ENCODE measurements at regions not wholly inside any gene's neighbourhood (a gene's known extent, or its start where the extent isn't known, plus 50 kb on each side); places are given as distances from the start of the nearest gene placed in this dataset.
A peak's percentile ranks its signal among the peaks of the same experiment; 100 is the strongest.

GRCh38 chr12:115209230-115209629 is 525.3 kb upstream of the TBX3 start:
- POLR2A ChIA-PET = no interaction called here
- WGBS (ENCODE audit: low lambda C conversion rate) = 80% methylated on average over 8 of the region's 8 CpGs
- Histone ChIP-seq H3K27ac (ENCODE audit: low read depth in 2 of 2, low read length in 1 of 2) (peak overlapping the region in 1 of 2 experiments; percentile 34; a peak in 1 of 4 replicates), H2AFZ (ENCODE audit: low read depth) (no peak overlapping the region), H3K79me2 (ENCODE audit: insufficient read depth) (no peaks in the 10 kb centered on the region), H3K4me3 (ENCODE audit: low read depth in 2 of 2, low read length in 1 of 2) (no peak overlapping the region), H3F3A (replicated peaks; ENCODE audit: insufficient read depth) (no peaks in the 10 kb centered on the region), H3K4me2 (no peak overlapping the region), H3K27me3 (ENCODE audit: insufficient read depth) (no peaks in the 10 kb centered on the region), H3K9ac (no peak overlapping the region), H3K9me3 (no peaks in the 10 kb centered on the region), H3K4me1 (ENCODE audit: control insufficient read depth in 1 of 2, insufficient read depth in 2 of 2, low read depth in 1 of 2, low read length in 1 of 2) (peaks cover 0 to 17% of the 10 kb centered on the region in 2 experiments; a peak in 2 of 4 replicates), H4K20me1 (ENCODE audit: insufficient read depth) (no peaks in the 10 kb centered on the region), H3K36me3 (replicated peaks in 1 of 2; ENCODE audit: control insufficient read depth in 1 of 2, insufficient read depth in 2 of 2, low read length in 1 of 2) (no peaks in the 10 kb centered on the region), H3K9me2 (no peaks in the 10 kb centered on the region)
- DNase-seq = peak; percentile 12
- CTCF ChIA-PET = no interaction called here
- TF ChIP-seq NRF1 (IDR thresholded peaks at IDR 0.05; ENCODE audit: low read depth, low read length) (no peak), EP300 (IDR thresholded peaks at IDR 0.05; ENCODE audit: borderline replicate concordance in 1 of 2, low read depth in 1 of 2, low read length in 1 of 2) (peak in 1 of 2 experiments; percentile 62; a peak in 2 of 4 replicates), FOXJ3 (CRISPR knock-in tag; IDR thresholded peaks at IDR 0.05) (0 out of 2 replicates have a peak, but pooled peaks have one; percentile 33), TEAD4 (IDR thresholded peaks at IDR 0.05; ENCODE audit: borderline replicate concordance, insufficient read depth) (no peak), POLR2AphosphoS5 (IDR thresholded peaks at IDR 0.05; ENCODE audit: low read depth, low read length) (no peak)
- TF ChIP-seq, protein P1, sequence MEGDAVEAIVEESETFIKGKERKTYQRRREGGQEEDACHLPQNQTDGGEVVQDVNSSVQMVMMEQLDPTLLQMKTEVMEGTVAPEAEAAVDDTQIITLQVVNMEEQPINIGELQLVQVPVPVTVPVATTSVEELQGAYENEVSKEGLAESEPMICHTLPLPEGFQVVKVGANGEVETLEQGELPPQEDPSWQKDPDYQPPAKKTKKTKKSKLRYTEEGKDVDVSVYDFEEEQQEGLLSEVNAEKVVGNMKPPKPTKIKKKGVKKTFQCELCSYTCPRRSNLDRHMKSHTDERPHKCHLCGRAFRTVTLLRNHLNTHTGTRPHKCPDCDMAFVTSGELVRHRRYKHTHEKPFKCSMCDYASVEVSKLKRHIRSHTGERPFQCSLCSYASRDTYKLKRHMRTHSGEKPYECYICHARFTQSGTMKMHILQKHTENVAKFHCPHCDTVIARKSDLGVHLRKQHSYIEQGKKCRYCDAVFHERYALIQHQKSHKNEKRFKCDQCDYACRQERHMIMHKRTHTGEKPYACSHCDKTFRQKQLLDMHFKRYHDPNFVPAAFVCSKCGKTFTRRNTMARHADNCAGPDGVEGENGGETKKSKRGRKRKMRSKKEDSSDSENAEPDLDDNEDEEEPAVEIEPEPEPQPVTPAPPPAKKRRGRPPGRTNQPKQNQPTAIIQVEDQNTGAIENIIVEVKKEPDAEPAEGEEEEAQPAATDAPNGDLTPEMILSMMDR (IDR thresholded peaks at IDR 0.05) = no peak

DNA sequence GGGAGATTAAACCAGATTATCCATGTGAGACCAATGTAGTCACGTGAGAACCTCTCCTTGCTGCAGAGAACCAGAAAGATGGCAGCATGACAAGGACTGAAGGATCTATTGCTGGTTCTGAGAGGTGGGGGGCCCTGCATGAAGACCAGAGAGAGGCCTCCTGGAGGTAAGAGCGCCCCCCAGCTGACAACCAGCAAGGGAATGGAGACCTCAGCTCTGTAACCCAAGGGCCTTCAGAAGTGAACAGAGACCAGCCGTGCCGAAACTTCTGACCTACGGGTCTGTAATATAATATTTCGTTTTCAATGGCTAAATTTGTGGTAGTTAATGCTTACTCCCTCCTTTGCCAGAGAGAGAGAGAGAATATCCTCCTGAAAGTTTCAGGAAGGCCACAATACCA is 524.1 kb upstream of the TBX3 start:
- Histone ChIP-seq H3K4me1 (ENCODE audit: control insufficient read depth in 1 of 2, insufficient read depth in 2 of 2, low read depth in 1 of 2, low read length in 1 of 2) (peaks cover 0 to 8% of the 10 kb centered on the region in 2 experiments; a peak in 1 of 4 replicates), H3K4me2 (no peak overlapping the region), H3K9me2 (no peaks in the 10 kb centered on the region), H3K9ac (no peak overlapping the region), H3K27ac (ENCODE audit: low read depth in 2 of 2, low read length in 1 of 2) (no peak overlapping the region), H3K27me3 (ENCODE audit: insufficient read depth) (no peaks in the 10 kb centered on the region), H3F3A (replicated peaks; ENCODE audit: insufficient read depth) (no peaks in the 10 kb centered on the region), H3K36me3 (replicated peaks in 1 of 2; ENCODE audit: control insufficient read depth in 1 of 2, insufficient read depth in 2 of 2, low read length in 1 of 2) (no peaks in the 10 kb centered on the region), H2AFZ (ENCODE audit: low read depth) (no peak overlapping the region), H3K9me3 (no peaks in the 10 kb centered on the region), H3K4me3 (ENCODE audit: low read depth in 2 of 2, low read length in 1 of 2) (no peak overlapping the region), H3K79me2 (ENCODE audit: insufficient read depth) (no peaks in the 10 kb centered on the region), H4K20me1 (ENCODE audit: insufficient read depth) (no peaks in the 10 kb centered on the region)
- ChIA-PET CTCF (interaction anchor here (0.6 to 0.7 kb wide), 2 partner anchors 14 to 428 kb away, joined by 3 read pairs; no protein-coding TSS in a partner anchor), POLR2A (no interaction called here)
- WGBS (ENCODE audit: low lambda C conversion rate) = 86% methylated on average over 6 of the region's 6 CpGs
- no peak for DNase-seq
- TF ChIP-seq EZH2phosphoT487 (IDR thresholded peaks at IDR 0.05; ENCODE audit: borderline replicate concordance, low read depth) (no peak), ZBTB33 (IDR thresholded peaks at IDR 0.05; ENCODE audit: borderline replicate concordance, low read depth) (no peak), POLR2AphosphoS5 (IDR thresholded peaks at IDR 0.05; ENCODE audit: low read depth, low read length) (no peak), FOSL2 (IDR thresholded peaks at IDR 0.05; ENCODE audit: borderline replicate concordance, low read depth) (no peak), NFIC (IDR thresholded peaks at IDR 0.05; ENCODE audit: borderline replicate concordance) (no peak), FOXM1 (IDR thresholded peaks at IDR 0.05; ENCODE audit: low read depth) (no peak), GABPA (IDR thresholded peaks at IDR 0.05; ENCODE audit: low read depth) (no peak), REST (IDR thresholded peaks at IDR 0.05; ENCODE audit: low read depth, low read length) (no peak)
- TF ChIP-seq, protein P2, sequence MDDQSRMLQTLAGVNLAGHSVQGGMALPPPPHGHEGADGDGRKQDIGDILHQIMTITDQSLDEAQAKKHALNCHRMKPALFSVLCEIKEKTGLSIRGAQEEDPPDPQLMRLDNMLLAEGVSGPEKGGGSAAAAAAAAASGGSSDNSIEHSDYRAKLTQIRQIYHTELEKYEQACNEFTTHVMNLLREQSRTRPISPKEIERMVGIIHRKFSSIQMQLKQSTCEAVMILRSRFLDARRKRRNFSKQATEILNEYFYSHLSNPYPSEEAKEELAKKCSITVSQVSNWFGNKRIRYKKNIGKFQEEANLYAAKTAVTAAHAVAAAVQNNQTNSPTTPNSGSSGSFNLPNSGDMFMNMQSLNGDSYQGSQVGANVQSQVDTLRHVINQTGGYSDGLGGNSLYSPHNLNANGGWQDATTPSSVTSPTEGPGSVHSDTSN (IDR thresholded peaks at IDR 0.05) = no peak
- TF ChIP-seq, protein P3, sequence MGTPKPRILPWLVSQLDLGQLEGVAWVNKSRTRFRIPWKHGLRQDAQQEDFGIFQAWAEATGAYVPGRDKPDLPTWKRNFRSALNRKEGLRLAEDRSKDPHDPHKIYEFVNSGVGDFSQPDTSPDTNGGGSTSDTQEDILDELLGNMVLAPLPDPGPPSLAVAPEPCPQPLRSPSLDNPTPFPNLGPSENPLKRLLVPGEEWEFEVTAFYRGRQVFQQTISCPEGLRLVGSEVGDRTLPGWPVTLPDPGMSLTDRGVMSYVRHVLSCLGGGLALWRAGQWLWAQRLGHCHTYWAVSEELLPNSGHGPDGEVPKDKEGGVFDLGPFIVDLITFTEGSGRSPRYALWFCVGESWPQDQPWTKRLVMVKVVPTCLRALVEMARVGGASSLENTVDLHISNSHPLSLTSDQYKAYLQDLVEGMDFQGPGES (IDR thresholded peaks at IDR 0.05; ENCODE audit: low read depth, low read length) = no peak
- TF ChIP-seq, protein P4, sequence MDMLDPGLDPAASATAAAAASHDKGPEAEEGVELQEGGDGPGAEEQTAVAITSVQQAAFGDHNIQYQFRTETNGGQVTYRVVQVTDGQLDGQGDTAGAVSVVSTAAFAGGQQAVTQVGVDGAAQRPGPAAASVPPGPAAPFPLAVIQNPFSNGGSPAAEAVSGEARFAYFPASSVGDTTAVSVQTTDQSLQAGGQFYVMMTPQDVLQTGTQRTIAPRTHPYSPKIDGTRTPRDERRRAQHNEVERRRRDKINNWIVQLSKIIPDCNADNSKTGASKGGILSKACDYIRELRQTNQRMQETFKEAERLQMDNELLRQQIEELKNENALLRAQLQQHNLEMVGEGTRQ (IDR thresholded peaks at IDR 0.05; ENCODE audit: borderline replicate concordance, low read depth, low read length) = no peak

Measured in SK-N-SH (cell line).